CD4-positive, alpha-beta memory T cell (primary cell): ENCODE measurements at regions not wholly inside any gene's neighbourhood (a gene's known extent, or its start where the extent isn't known, plus 50 kb on each side); places are given as distances from the start of the nearest gene placed in this dataset.

Experiments
- CTCF ChIA-PET: fragments of 350-600 bp; sonication (Branson Sonifier 250); formaldehyde crosslinking; loops from one replicate; lab custom pipeline; 2021; ENCODE audit warnings: inconsistent platforms; ENCODE audit not compliant: partially characterized antibody; lab: Charles Lee
- POLR2A ChIA-PET: fragments of 350-600 bp; sonication (Branson Sonifier 250); formaldehyde crosslinking; loops from one replicate; lab custom pipeline; 2021; ENCODE audit not compliant: partially characterized antibody; lab: Charles Lee
- DNase-seq, 5 donors: peaks; one replicate each; pipeline versions ENCODE4 v3.0.0 to v3.0.0-alpha.2; 2020 to 2022; ENCODE audit warnings: mixed read lengths in 1 of 5
- H3K27ac ChIP-seq: one replicate; pipeline ENCODE4 v1.7.0; 2013; ENCODE audit warnings: low read depth, low read length
- H3K27me3 ChIP-seq: 2 replicates; pipeline ENCODE4 v1.7.0; 2013; ENCODE audit warnings: mild to moderate bottlenecking, low read length, moderate library complexity; ENCODE audit not compliant: insufficient read depth
- H3K36me3 ChIP-seq: 2 replicates; pipeline ENCODE4 v1.7.0; 2013; ENCODE audit warnings: mild to moderate bottlenecking, low read length, moderate library complexity; ENCODE audit not compliant: insufficient read depth
- H3K4me1 ChIP-seq: 2 replicates; pipeline ENCODE4 v1.7.0; 2013; ENCODE audit warnings: mild to moderate bottlenecking, low read length, moderate library complexity; ENCODE audit not compliant: insufficient read depth
- H3K4me3 ChIP-seq, 2 donors: one replicate each; pipeline ENCODE4 v1.7.0; 2013; ENCODE audit warnings: low read length in 2 of 2, mild to moderate bottlenecking in 1 of 2
- H3K9me3 ChIP-seq, 2 donors: one replicate each; pipeline ENCODE4 v1.7.0; 2013; ENCODE audit warnings: low read length in 2 of 2, control low read depth in 1 of 2; ENCODE audit not compliant: control insufficient read depth in 1 of 2
- H3K27ac Mint-ChIP-seq, 7 donors: one replicate each; pipeline ENCODE4 v1.8.0; 2020 to 2021; ENCODE audit warnings: mixed read lengths in 7 of 7, mild to moderate bottlenecking in 6 of 7, inconsistent platforms in 3 of 7, moderate library complexity in 3 of 7
- H3K27me3 Mint-ChIP-seq, 2 donors: one replicate each; pipeline ENCODE4 v1.8.0; 2020 to 2021; ENCODE audit warnings: mixed read lengths in 2 of 2
- H3K36me3 Mint-ChIP-seq, 2 donors: one replicate each; pipeline ENCODE4 v1.8.0; 2020 to 2021; ENCODE audit warnings: mixed read lengths in 2 of 2, inconsistent platforms in 1 of 2, mild to moderate bottlenecking in 1 of 2
- H3K4me1 Mint-ChIP-seq, 4 donors: one replicate each; pipeline ENCODE4 v1.8.0; 2020 to 2021; ENCODE audit warnings: mixed read lengths in 4 of 4, mild to moderate bottlenecking in 1 of 4
- H3K4me3 Mint-ChIP-seq, 8 donors: one replicate each; pipeline ENCODE4 v1.8.0; 2020 to 2021; ENCODE audit warnings: mixed read lengths in 8 of 8, mild to moderate bottlenecking in 7 of 8, moderate library complexity in 6 of 8, inconsistent platforms in 3 of 8
- H3K9me3 Mint-ChIP-seq, 8 donors: one replicate each; pipeline ENCODE4 v1.8.0; 2020 to 2021; ENCODE audit warnings: mixed read lengths in 8 of 8, mild to moderate bottlenecking in 5 of 8, inconsistent platforms in 3 of 8, moderate library complexity in 1 of 8
- intact Hi-C: fragments of 100-400 bp; cut with micrococcal nuclease; formaldehyde crosslinking; loops from one replicate; pipeline ENCODE4 v1.15.1; 2023

- intact Hi-C loops: no loop called here
- H3K9me3 ChIP-seq: no peaks in the 10 kb centered on the region
- Mint-ChIP-seq H3K27me3 (no peaks in the 10 kb centered on the region), H3K9me3 (peaks cover 0 to 20% (median 13%) of the 10 kb centered on the region in 8 donors), H3K36me3 (no peaks in the 10 kb centered on the region), H3K4me1 (no peaks in the 10 kb centered on the region), H3K4me3 (no peak overlapping the region), H3K27ac (peak overlapping the region in 1 of 7 donors; percentile 2)
- H3K4me3 ChIP-seq: no peak overlapping the region
- H3K4me1 ChIP-seq: no peaks in the 10 kb centered on the region
- no peak for DNase-seq
- no peaks in the 10 kb centered on the region for H3K27me3 ChIP-seq
- ChIA-PET POLR2A (no interaction called here), CTCF (no interaction called here)
- H3K27ac ChIP-seq: no peak overlapping the region
- H3K36me3 ChIP-seq: no peaks in the 10 kb centered on the region
These were observed 173.3 kb upstream of the ARHGEF9 start for GRCh38 chrX:63958134-63958865.

DNA sequence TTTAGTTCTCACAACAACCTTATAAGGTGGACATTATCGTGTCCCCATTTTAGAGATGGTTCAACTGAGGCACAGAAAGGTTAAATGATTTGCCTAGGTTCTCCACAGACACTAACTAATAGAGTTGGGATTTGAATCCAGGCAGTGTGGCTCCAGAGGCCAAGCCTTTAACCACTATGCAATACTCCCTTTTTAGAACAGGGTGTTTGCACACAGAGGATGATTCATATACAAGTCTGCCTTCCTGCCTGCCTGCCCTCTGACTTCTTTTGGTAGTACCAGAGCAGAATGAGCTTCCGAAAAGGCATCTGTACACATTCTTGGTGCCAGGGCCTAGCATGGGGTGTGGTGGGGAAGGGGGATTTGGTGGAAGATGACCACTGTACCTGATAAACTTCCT lies 150.8 kb upstream of the ARHGEF9 start:
- H3K27me3 ChIP-seq: no peaks in the 10 kb centered on the region
- POLR2A ChIA-PET: no interaction called here
- Mint-ChIP-seq H3K36me3 (no peaks in the 10 kb centered on the region), H3K27me3 (no peaks in the 10 kb centered on the region), H3K27ac (no peak overlapping the region), H3K4me3 (no peak overlapping the region), H3K4me1 (no peaks in the 10 kb centered on the region), H3K9me3 (peaks cover 0 to 30% (median 14%) of the 10 kb centered on the region in 8 donors)
- H3K36me3 ChIP-seq: no peaks in the 10 kb centered on the region
- DNase-seq: no peak
- H3K4me3 ChIP-seq: no peak overlapping the region
- intact Hi-C loops: no loop called here
- H3K9me3 ChIP-seq: no peaks in the 10 kb centered on the region
- H3K27ac ChIP-seq: no peak overlapping the region
- CTCF ChIA-PET: no interaction called here
- H3K4me1 ChIP-seq: no peaks in the 10 kb centered on the region

DNA sequence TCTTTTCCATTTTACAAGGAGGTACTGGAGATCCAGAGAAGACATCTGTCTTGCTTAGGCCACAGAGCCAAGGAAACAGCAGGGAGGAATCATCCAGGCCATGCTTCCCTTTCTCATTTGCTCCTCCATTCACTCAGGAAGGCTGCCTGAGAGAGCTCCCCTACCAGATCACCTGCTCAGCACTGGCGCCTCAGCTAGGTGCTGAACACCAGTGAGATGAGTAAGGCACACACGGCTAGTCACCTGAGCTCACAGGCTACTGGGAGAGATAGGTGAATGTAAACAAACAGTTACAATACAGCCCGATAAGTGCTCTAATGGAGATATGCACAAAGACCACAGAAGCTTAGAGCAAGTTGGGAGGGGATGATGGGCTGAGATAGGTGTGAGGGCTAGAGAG lies 149.8 kb upstream of the ARHGEF9 start:
- no peak for DNase-seq
- no peaks in the 10 kb centered on the region for H3K4me1 Mint-ChIP-seq
- intact Hi-C loops: no loop called here
- no peaks in the 10 kb centered on the region for H3K36me3 Mint-ChIP-seq
- Histone ChIP-seq H3K4me1 (no peaks in the 10 kb centered on the region), H3K4me3 (no peak overlapping the region), H3K36me3 (no peaks in the 10 kb centered on the region), H3K27me3 (no peaks in the 10 kb centered on the region), H3K27ac (no peak overlapping the region), H3K9me3 (no peaks in the 10 kb centered on the region)
- H3K4me3 Mint-ChIP-seq: no peak overlapping the region
- H3K27me3 Mint-ChIP-seq: no peaks in the 10 kb centered on the region
- ChIA-PET CTCF (no interaction called here), POLR2A (no interaction called here)
- no peak overlapping the region for H3K27ac Mint-ChIP-seq
- peaks cover 0 to 30% (median 12%) of the 10 kb centered on the region in 8 donors for H3K9me3 Mint-ChIP-seq

- Mint-ChIP-seq H3K4me3 (no peak overlapping the region), H3K27me3 (no peaks in the 10 kb centered on the region), H3K4me1 (no peaks in the 10 kb centered on the region), H3K9me3 (peaks cover 0 to 30% (median 9%) of the 10 kb centered on the region in 8 donors), H3K36me3 (no peaks in the 10 kb centered on the region), H3K27ac (no peak overlapping the region)
- Histone ChIP-seq H3K36me3 (no peaks in the 10 kb centered on the region), H3K9me3 (no peaks in the 10 kb centered on the region), H3K4me3 (no peak overlapping the region), H3K4me1 (no peaks in the 10 kb centered on the region), H3K27ac (no peak overlapping the region), H3K27me3 (no peaks in the 10 kb centered on the region)
- DNase-seq: no peak
- ChIA-PET CTCF (no interaction called here), POLR2A (interaction anchor here (0.6 kb wide), 1 partner anchor 21 kb away, joined by 3 read pairs; no protein-coding TSS in a partner anchor)
- intact Hi-C loops: no loop called here
These were observed 149.1 kb upstream of the ARHGEF9 start for GRCh38 chrX:63934160-63934559.

- peaks cover 0 to 29% (median 6%) of the 10 kb centered on the region in 8 donors for H3K9me3 Mint-ChIP-seq
- Histone ChIP-seq H3K36me3 (no peaks in the 10 kb centered on the region), H3K27ac (no peak overlapping the region), H3K4me3 (no peak overlapping the region), H3K9me3 (no peaks in the 10 kb centered on the region), H3K4me1 (no peaks in the 10 kb centered on the region), H3K27me3 (no peaks in the 10 kb centered on the region)
- no peaks in the 10 kb centered on the region for H3K27me3 Mint-ChIP-seq
- H3K27ac Mint-ChIP-seq: no peak overlapping the region
- intact Hi-C loops: no loop called here
- ChIA-PET POLR2A (no interaction called here), CTCF (no interaction called here)
- H3K36me3 Mint-ChIP-seq: no peaks in the 10 kb centered on the region
- no peak overlapping the region for H3K4me3 Mint-ChIP-seq
- no peak for DNase-seq
- no peaks in the 10 kb centered on the region for H3K4me1 Mint-ChIP-seq
These were observed 147.9 kb upstream of the ARHGEF9 start for GRCh38 chrX:63932907-63933306.

- no peak overlapping the region for H3K4me3 Mint-ChIP-seq
- H3K4me1 Mint-ChIP-seq: no peaks in the 10 kb centered on the region
These were observed 147.0 kb upstream of the ARHGEF9 start for GRCh38 chrX:63932006-63932405.

DNA sequence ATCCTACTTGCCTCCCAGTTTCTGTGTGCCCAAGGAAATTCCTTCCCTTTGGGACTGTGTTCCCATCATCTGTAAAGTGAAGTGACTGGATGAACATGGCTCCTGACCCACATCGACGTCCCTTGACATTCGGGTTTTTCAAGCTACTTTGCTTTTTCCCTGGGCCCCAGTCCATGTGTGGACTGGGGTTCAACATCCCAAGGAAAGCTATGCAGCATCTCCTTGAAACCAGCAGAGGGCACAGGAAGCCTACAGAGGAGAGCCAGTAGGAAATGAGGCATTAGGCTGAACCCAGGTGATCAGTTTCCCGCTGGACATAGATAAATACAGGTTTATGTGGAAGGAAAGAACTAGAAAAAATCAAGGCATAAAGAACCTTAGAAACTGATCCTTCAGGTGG lies 145.1 kb upstream of the ARHGEF9 start:
- no peaks in the 10 kb centered on the region for H3K4me1 Mint-ChIP-seq
- H3K27ac ChIP-seq: no peak overlapping the region
- H3K4me3 Mint-ChIP-seq: no peak overlapping the region
- no peaks in the 10 kb centered on the region for H3K4me1 ChIP-seq
- H3K9me3 Mint-ChIP-seq: peaks cover 0 to 21% (median 8%) of the 10 kb centered on the region in 8 donors
- H3K27ac Mint-ChIP-seq: no peak overlapping the region
- no peaks in the 10 kb centered on the region for H3K27me3 Mint-ChIP-seq
- DNase-seq: no peak
- no peaks in the 10 kb centered on the region for H3K36me3 ChIP-seq
- H3K27me3 ChIP-seq: no peaks in the 10 kb centered on the region
- H3K36me3 Mint-ChIP-seq: no peaks in the 10 kb centered on the region
- CTCF ChIA-PET: no interaction called here
- intact Hi-C loops: no loop called here
- POLR2A ChIA-PET: no interaction called here
- no peak overlapping the region for H3K4me3 ChIP-seq
- H3K9me3 ChIP-seq: no peaks in the 10 kb centered on the region

More at GRCh38 chrX:63932006-63932405, 147.0 kb upstream of the ARHGEF9 start:
- no peak for DNase-seq
- Histone ChIP-seq H3K9me3 (no peaks in the 10 kb centered on the region), H3K36me3 (no peaks in the 10 kb centered on the region), H3K27me3 (no peaks in the 10 kb centered on the region), H3K27ac (no peak overlapping the region), H3K4me3 (no peak overlapping the region), H3K4me1 (no peaks in the 10 kb centered on the region)
- Mint-ChIP-seq H3K27ac (no peak overlapping the region), H3K36me3 (no peaks in the 10 kb centered on the region), H3K27me3 (no peaks in the 10 kb centered on the region), H3K9me3 (peaks cover 0 to 24% (median 6%) of the 10 kb centered on the region in 8 donors)
- CTCF ChIA-PET: no interaction called here
- intact Hi-C loops: no loop called here
- POLR2A ChIA-PET: no interaction called here
